Trophoblast cell (in vitro differentiated cells and primary cell): ENCODE measurements at regions not wholly inside any gene's neighbourhood (a gene's known extent, or its start where the extent isn't known, plus 50 kb on each side); places are given as distances from the start of the nearest gene placed in this dataset.
"Not testable (repeated sequence)": the region's sequence is repeated elsewhere in the genome, so short reads cannot be mapped to it uniquely, and the experiment has no call there.

ENCODE experiments used
- DNase-seq, 2 donors: peaks; one replicate each; pipeline ENCODE4 v3.0.0-alpha.2; 2016
- H2AFZ ChIP-seq: 2 replicates; pipeline ENCODE4 v1.6.1; 2013; ENCODE audit warnings: low read length, moderate library complexity, mild to moderate bottlenecking; ENCODE audit not compliant: insufficient read depth, poor library complexity
- H2AK5ac ChIP-seq: 2 replicates; pipeline ENCODE4 v1.6.1; 2013; ENCODE audit warnings: mild to moderate bottlenecking, low read length
- H2BK120ac ChIP-seq: 2 replicates; pipeline ENCODE4 v1.6.1; 2013; ENCODE audit warnings: low read length, mild to moderate bottlenecking, moderate library complexity; ENCODE audit not compliant: insufficient read depth, poor library complexity
- H2BK12ac ChIP-seq: 2 replicates; pipeline ENCODE4 v1.6.1; 2013; ENCODE audit warnings: mild to moderate bottlenecking, low read length, moderate library complexity
- H2BK5ac ChIP-seq: 2 replicates; pipeline ENCODE4 v1.6.1; 2013; ENCODE audit warnings: low read length, low read depth, moderate library complexity, mild to moderate bottlenecking; ENCODE audit not compliant: poor library complexity
- H3K14ac ChIP-seq: 2 replicates; pipeline ENCODE4 v1.6.1; 2013; ENCODE audit warnings: mild to moderate bottlenecking, low read length
- H3K18ac ChIP-seq: 2 replicates; pipeline ENCODE4 v1.6.1; 2013; ENCODE audit warnings: mild to moderate bottlenecking, low read length
- H3K23ac ChIP-seq: 2 replicates; pipeline ENCODE4 v1.6.1; 2013; ENCODE audit warnings: low read length
- H3K27ac ChIP-seq: 2 replicates; pipeline ENCODE4 v1.5.1; 2013; ENCODE audit warnings: low read depth, mild to moderate bottlenecking, inconsistent platforms, low read length, moderate library complexity
- H3K27me3 ChIP-seq: 2 replicates; pipeline ENCODE4 v1.6.1; 2013; ENCODE audit warnings: inconsistent platforms, mild to moderate bottlenecking, low read length, moderate library complexity; ENCODE audit not compliant: insufficient read depth
- H3K36me3 ChIP-seq, 2 experiments: 1 replicate in 1 of 2; 2 replicates in 1 of 2; pipeline ENCODE4 v1.6.1; 2013; ENCODE audit warnings: low read length in 2 of 2, mild to moderate bottlenecking in 2 of 2, moderate library complexity in 1 of 2; ENCODE audit not compliant: insufficient read depth in 2 of 2, control insufficient read depth in 1 of 2
- H3K4ac ChIP-seq: 2 replicates; pipeline ENCODE4 v1.6.1; 2013; ENCODE audit warnings: low read depth, mild to moderate bottlenecking, low read length, moderate library complexity
- H3K4me1 ChIP-seq, 2 experiments: 1 replicate in 1 of 2; 2 replicates in 1 of 2; pipeline ENCODE4 v1.6.1; 2013; ENCODE audit warnings: low read length in 2 of 2, mild to moderate bottlenecking in 2 of 2, moderate library complexity in 1 of 2; ENCODE audit not compliant: insufficient read depth in 2 of 2, control insufficient read depth in 1 of 2
- H3K4me2 ChIP-seq: 2 replicates; pipeline ENCODE4 v1.6.1; 2013; ENCODE audit warnings: inconsistent platforms, mild to moderate bottlenecking, low read length, moderate library complexity
- H3K4me3 ChIP-seq: 2 replicates; pipeline ENCODE4 v1.5.1; 2013; ENCODE audit warnings: mild to moderate bottlenecking, low read depth, low read length, inconsistent platforms
- H3K79me1 ChIP-seq: one replicate; pipeline ENCODE4 v1.6.1; 2013; ENCODE audit warnings: low read length
- H3K79me2 ChIP-seq: 2 replicates; pipeline ENCODE4 v1.6.1; 2013; ENCODE audit warnings: low read length, mild to moderate bottlenecking; ENCODE audit not compliant: control insufficient read depth, insufficient read depth, poor library complexity
- H3K9ac ChIP-seq: 2 replicates; pipeline ENCODE4 v1.6.1; 2013; ENCODE audit warnings: mild to moderate bottlenecking, low read length
- H3K9me3 ChIP-seq: 2 replicates; pipeline ENCODE4 v1.6.1; 2013; ENCODE audit warnings: low read depth, mild to moderate bottlenecking, control low read depth, inconsistent platforms, low read length; ENCODE audit not compliant: insufficient read depth
- H4K12ac ChIP-seq: 2 replicates; pipeline ENCODE4 v1.6.1; 2013; ENCODE audit warnings: low read depth, mild to moderate bottlenecking, low read length, moderate library complexity
- H4K8ac ChIP-seq: 2 replicates; pipeline ENCODE4 v1.6.1; 2013; ENCODE audit warnings: low read depth, mild to moderate bottlenecking, low read length, moderate library complexity
- H4K91ac ChIP-seq: one replicate; pipeline ENCODE4 v1.6.1; 2013; ENCODE audit warnings: low read depth, mild to moderate bottlenecking, low read length, moderate library complexity
- WGBS: extraction: QIAGEN DNeasy Blood & Tissue Kit; methylation state at CpG from one replicate; pipeline ENCODE4 v1.1.7; 2013; ENCODE audit warnings: missing lambda C conversion rate; ENCODE audit not compliant: insufficient read length, insufficient coverage; ENCODE audit errors: extremely low coverage; 5-methylcytosine and 5-hydroxymethylcytosine counted together

- Histone ChIP-seq H3K27me3 (no peaks in the 10 kb centered on the region), H3K14ac (no peak overlapping the region), H3K4ac (no peak overlapping the region), H2AFZ (no peak overlapping the region), H4K12ac (no peak overlapping the region), H3K27ac (no peak overlapping the region), H2BK120ac (no peak overlapping the region), H2AK5ac (no peak overlapping the region), H3K4me2 (no peak overlapping the region), H3K4me3 (no peak overlapping the region), H2BK5ac (no peak overlapping the region), H3K9me3 (peaks cover 6% of the 10 kb centered on the region), H4K91ac (no peak overlapping the region), H3K23ac (no peak overlapping the region), H3K4me1 (no peaks in the 10 kb centered on the region), H3K36me3 (no peaks in the 10 kb centered on the region), H3K9ac (no peak overlapping the region), H3K79me2 (no peaks in the 10 kb centered on the region), H2BK12ac (no peak overlapping the region), H3K18ac (no peak overlapping the region), H3K79me1 (no peaks in the 10 kb centered on the region), H4K8ac (no peak overlapping the region)
- DNase-seq, result no peak
- no CpG with 5 or more reads among the region's 4 CpGs for WGBS
Measured at GRCh38 chr10:65275296-65275695, 1650.5 kb upstream of the LRRTM3 start.

DNA sequence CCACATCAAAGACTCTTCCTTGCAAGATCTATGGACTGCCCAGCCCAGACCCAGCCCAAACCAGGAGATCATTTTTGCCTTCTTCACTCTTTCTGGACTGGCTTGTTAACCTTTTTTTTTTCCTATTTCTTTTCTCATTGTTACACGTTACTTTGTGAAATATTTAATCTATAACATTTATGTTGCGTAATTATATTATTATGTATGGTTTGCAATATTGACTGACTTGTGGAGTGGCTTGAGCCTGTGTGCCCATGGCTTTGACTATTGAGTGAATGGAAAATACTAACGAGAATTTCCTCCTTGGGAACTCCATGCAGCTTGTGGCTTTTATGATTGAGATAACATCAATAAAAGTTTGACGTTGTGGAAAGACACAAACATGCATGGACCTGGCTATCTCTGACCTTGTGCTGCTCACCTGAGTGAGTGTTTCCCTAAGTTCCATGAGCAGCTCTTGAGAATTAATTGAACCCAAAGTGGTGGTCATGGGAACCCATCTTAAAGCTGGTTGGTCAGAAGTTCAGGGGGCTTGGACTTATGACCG lies 1641.3 kb upstream of the LRRTM3 start:
- Histone ChIP-seq H3K36me3 (no peaks in the 10 kb centered on the region), H2AK5ac (no peak overlapping the region), H4K8ac (no peak overlapping the region), H3K14ac (no peak overlapping the region), H3K79me1 (no peaks in the 10 kb centered on the region), H3K23ac (no peak overlapping the region), H3K9me3 (peaks cover 3% of the 10 kb centered on the region), H2BK12ac (no peak overlapping the region), H2BK5ac (no peak overlapping the region), H3K27ac (no peak overlapping the region), H3K9ac (no peak overlapping the region), H3K4me3 (no peak overlapping the region), H4K12ac (no peak overlapping the region), H3K79me2 (no peaks in the 10 kb centered on the region), H3K4me1 (no peaks in the 10 kb centered on the region), H3K4me2 (no peak overlapping the region), H2BK120ac (no peak overlapping the region), H4K91ac (no peak overlapping the region), H3K18ac (no peak overlapping the region), H3K27me3 (no peaks in the 10 kb centered on the region), H3K4ac (no peak overlapping the region), H2AFZ (no peak overlapping the region)
- no peak for DNase-seq
- WGBS, result no CpG with 5 or more reads among the region's 5 CpGs

DNA sequence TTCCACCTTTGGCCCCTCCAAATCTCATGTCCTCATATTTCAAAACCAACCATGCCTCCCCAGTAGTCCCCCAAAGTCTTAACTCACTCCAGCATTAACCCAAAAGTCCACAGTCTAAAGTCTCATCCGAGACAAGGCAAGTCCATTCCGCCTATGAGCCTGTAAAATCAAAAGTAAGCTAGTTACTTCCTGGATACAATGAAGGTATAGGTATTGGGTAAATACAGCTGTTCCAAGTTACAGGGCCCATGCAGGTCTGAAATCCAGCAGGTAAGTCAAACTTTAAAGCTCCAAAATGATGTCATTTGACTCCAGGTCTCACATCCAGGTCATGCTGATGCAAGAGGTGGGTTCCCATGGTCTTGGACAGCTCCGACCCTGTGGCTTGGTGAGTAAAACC lies 1640.1 kb upstream of the LRRTM3 start:
- no CpG with 5 or more reads among the region's 3 CpGs for WGBS
- H3K36me3 ChIP-seq, H3K4ac ChIP-seq, H3K79me1 ChIP-seq, H3K4me1 ChIP-seq, H3K14ac ChIP-seq, H3K18ac ChIP-seq, H3K79me2 ChIP-seq, H2BK120ac ChIP-seq, H3K9me3 ChIP-seq, H4K91ac ChIP-seq, H2AFZ ChIP-seq, H3K4me3 ChIP-seq, H3K27me3 ChIP-seq, H2AK5ac ChIP-seq, H3K27ac ChIP-seq, H4K8ac ChIP-seq, H2BK12ac ChIP-seq, H3K4me2 ChIP-seq, H4K12ac ChIP-seq, DNase-seq, H3K23ac ChIP-seq, H2BK5ac ChIP-seq, H3K9ac ChIP-seq: not testable (repeated sequence)

GRCh38 chr10:65291286-65291685 lies 1634.5 kb upstream of the LRRTM3 start:
- H3K9me3 ChIP-seq, result no peaks in the 10 kb centered on the region
- H3K18ac ChIP-seq, result no peak overlapping the region
- no peak overlapping the region for H3K4me2 ChIP-seq
- no peak overlapping the region for H3K4me3 ChIP-seq
- H2BK120ac ChIP-seq, result no peak overlapping the region
- H3K9ac ChIP-seq, result no peak overlapping the region
- H3K36me3 ChIP-seq, result no peaks in the 10 kb centered on the region
- WGBS, result no CpG with 5 or more reads among the region's 1 CpG
- H2AK5ac ChIP-seq, result no peak overlapping the region
- H2BK5ac ChIP-seq, result no peak overlapping the region
- no peak overlapping the region for H4K8ac ChIP-seq
- H2BK12ac ChIP-seq, result no peak overlapping the region
- no peak for DNase-seq
- no peaks in the 10 kb centered on the region for H3K4me1 ChIP-seq
- no peak overlapping the region for H3K4ac ChIP-seq
- no peak overlapping the region for H3K14ac ChIP-seq
- no peak overlapping the region for H4K91ac ChIP-seq
- H3K23ac ChIP-seq, result no peak overlapping the region
- H4K12ac ChIP-seq, result no peak overlapping the region
- H3K79me1 ChIP-seq, result no peaks in the 10 kb centered on the region
- no peak overlapping the region for H2AFZ ChIP-seq
- no peaks in the 10 kb centered on the region for H3K79me2 ChIP-seq
- H3K27ac ChIP-seq, result no peak overlapping the region
- no peaks in the 10 kb centered on the region for H3K27me3 ChIP-seq
